ENCODE measurements at regions not wholly inside any gene's neighbourhood (a gene's known extent, or its start where the extent isn't known, plus 50 kb on each side); places are given as distances from the start of the nearest gene placed in this dataset.

- TF ChIP-seq CTCF (IDR thresholded peaks at IDR 0.05) = no peak
These were observed 132.7 kb upstream of the RAP2B start for GRCh38 chr3:153029350-153029749.

- TF ChIP-seq CTCF (IDR thresholded peaks at IDR 0.05) = no peak
These were observed 129.1 kb upstream of the RAP2B start for GRCh38 chr3:153032891-153033290.

- TF ChIP-seq CTCF (IDR thresholded peaks at IDR 0.05) = no peak
These were observed 125.2 kb upstream of the RAP2B start for GRCh38 chr3:153036846-153037245.

GRCh38 chr3:153038367-153038766 is 123.7 kb upstream of the RAP2B start:
- no peak for TF ChIP-seq CTCF (IDR thresholded peaks at IDR 0.05)

- TF ChIP-seq CTCF (IDR thresholded peaks at IDR 0.05) = no peak
These were observed 123.2 kb upstream of the RAP2B start for GRCh38 chr3:153038779-153039178.

GRCh38 chr3:153041181-153041580 is 120.8 kb upstream of the RAP2B start:
- no peak for TF ChIP-seq CTCF (IDR thresholded peaks at IDR 0.05)

- no peak for TF ChIP-seq CTCF (IDR thresholded peaks at IDR 0.05)
These were observed 119.9 kb upstream of the RAP2B start for GRCh38 chr3:153042088-153042487.

GRCh38 chr3:153043729-153044328 is 118.2 kb upstream of the RAP2B start:
- TF ChIP-seq CTCF (IDR thresholded peaks at IDR 0.05) = no peak
